ENCODE measurements at regions not wholly inside any gene's neighbourhood (a gene's known extent, or its start where the extent isn't known, plus 50 kb on each side); places are given as distances from the start of the nearest gene placed in this dataset.

DNA sequence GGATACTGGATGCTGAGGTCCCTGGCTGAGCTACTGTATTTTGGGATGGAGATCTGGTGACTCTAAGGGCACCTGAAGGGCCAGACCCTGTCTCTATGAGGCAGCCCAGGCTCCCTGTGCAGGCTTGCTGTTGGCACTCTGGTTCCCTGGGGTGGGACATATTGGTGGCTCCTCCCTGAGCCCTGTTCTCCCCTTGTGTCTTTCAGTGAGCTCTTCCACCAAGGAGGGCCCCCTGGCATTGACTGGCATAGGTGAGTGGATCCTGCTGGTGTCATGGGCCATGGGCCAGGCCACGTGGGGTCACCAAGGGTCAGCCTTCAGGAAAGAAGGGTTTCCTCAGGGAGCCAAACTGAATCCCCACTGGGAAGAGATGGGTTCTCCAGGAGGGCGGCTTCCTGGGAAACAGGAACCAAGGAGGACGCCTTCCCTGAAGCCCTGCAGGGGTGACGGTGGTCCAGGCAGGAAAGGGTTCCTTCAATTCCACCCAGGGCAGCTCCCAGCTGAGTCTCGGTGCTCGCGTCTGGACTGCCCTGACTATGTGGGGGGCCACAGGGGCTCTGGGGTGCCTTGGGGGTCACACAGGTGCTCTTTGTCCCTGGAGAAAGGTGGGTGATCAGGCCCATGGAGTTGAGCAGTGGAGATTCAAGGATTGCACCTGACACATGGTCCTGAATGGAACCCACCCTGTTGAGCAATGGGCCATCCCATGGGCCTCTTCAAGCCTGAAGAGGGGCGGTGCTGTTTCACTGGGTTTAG is 220.4 kb downstream of the SNRPN start:
- Histone ChIP-seq H3K36me3 (ENCODE audit: control insufficient read depth in 2 of 2, insufficient read depth in 2 of 2, low read length in 2 of 2) (no peaks in the 10 kb centered on the region), H3K9ac (ENCODE audit: low read depth in 1 of 2, low read length in 2 of 2) (no peak overlapping the region), H3K4me3 (ENCODE audit: low read length in 2 of 2) (no peak overlapping the region), H3K9me3 (ENCODE audit: control insufficient read depth in 2 of 2, low read length in 2 of 2) (peaks cover 13 to 18% of the 10 kb centered on the region in 2 donors), H3K4me1 (ENCODE audit: control insufficient read depth in 2 of 2, insufficient read depth in 2 of 2, low read length in 2 of 2) (no peaks in the 10 kb centered on the region), H3K27ac (ENCODE audit: low read depth in 2 of 2, low read length in 2 of 2) (no peak overlapping the region), H3K27me3 (ENCODE audit: control insufficient read depth in 2 of 2, insufficient read depth in 2 of 2, low read length in 2 of 2) (no peaks in the 10 kb centered on the region)

DNA sequence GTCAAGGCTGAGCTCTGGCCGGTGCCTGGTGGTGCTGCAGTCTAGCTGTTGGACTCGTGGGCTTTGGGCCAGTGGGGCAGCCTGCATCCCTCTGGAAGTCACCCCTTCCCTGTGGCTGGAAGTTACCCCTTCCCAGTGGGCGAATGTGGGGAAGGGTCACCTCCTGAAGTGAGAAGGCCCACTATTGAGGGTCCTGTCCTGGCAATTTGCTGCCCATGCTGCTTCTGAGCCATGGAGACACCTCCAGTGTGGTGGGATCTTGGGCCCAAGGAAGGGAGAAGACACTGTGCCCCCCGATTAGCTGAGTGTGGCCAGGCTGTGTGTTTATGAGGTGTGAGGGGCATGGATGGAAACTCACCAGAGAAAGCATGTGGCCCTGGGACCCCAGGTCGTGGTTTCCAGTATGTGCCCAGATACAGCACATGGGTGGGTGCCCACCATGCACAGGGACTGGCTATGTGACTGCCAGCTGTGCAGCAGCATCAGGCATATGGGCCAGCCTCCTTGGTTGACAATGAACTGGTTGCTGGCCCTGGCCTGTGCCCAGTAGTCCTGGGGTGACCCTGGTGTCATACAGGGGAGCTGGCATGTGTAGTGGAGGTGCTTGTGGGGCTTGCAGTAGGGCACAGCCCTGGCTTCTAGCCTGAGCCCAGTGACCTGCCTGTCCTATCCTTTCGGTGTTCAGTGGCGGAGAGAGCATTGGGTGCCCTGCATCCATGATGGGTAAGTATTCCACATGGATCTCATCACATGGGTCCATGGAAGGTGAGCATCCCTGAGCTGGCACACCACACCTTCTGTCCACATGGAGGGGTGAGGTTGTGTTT is 221.2 kb downstream of the SNRPN start:
- no peak overlapping the region for H3K9ac ChIP-seq (ENCODE audit: low read depth in 1 of 2, low read length in 2 of 2)
- peaks cover 13 to 18% of the 10 kb centered on the region in 2 donors for H3K9me3 ChIP-seq (ENCODE audit: control insufficient read depth in 2 of 2, low read length in 2 of 2)
- H3K4me3 ChIP-seq (ENCODE audit: low read length in 2 of 2) = no peak overlapping the region
- no peaks in the 10 kb centered on the region for H3K27me3 ChIP-seq (ENCODE audit: control insufficient read depth in 2 of 2, insufficient read depth in 2 of 2, low read length in 2 of 2)
- H3K4me1 ChIP-seq (ENCODE audit: control insufficient read depth in 2 of 2, insufficient read depth in 2 of 2, low read length in 2 of 2) = no peaks in the 10 kb centered on the region
- H3K27ac ChIP-seq (ENCODE audit: low read depth in 2 of 2, low read length in 2 of 2) = no peak overlapping the region
- H3K36me3 ChIP-seq (ENCODE audit: control insufficient read depth in 2 of 2, insufficient read depth in 2 of 2, low read length in 2 of 2) = no peaks in the 10 kb centered on the region

GRCh38 chr15:25176616-25176923 is 221.8 kb downstream of the SNRPN start:
- no peak overlapping the region for H3K4me3 ChIP-seq (ENCODE audit: low read length in 2 of 2)
- H3K9me3 ChIP-seq (ENCODE audit: control insufficient read depth in 2 of 2, low read length in 2 of 2) = peaks cover 13 to 24% of the 10 kb centered on the region in 2 donors
- H3K27ac ChIP-seq (ENCODE audit: low read depth in 2 of 2, low read length in 2 of 2) = no peak overlapping the region
- H3K4me1 ChIP-seq (ENCODE audit: control insufficient read depth in 2 of 2, insufficient read depth in 2 of 2, low read length in 2 of 2) = no peaks in the 10 kb centered on the region
- H3K36me3 ChIP-seq (ENCODE audit: control insufficient read depth in 2 of 2, insufficient read depth in 2 of 2, low read length in 2 of 2) = no peaks in the 10 kb centered on the region
- H3K9ac ChIP-seq (ENCODE audit: low read depth in 1 of 2, low read length in 2 of 2) = no peak overlapping the region
- H3K27me3 ChIP-seq (ENCODE audit: control insufficient read depth in 2 of 2, insufficient read depth in 2 of 2, low read length in 2 of 2) = no peaks in the 10 kb centered on the region

DNA sequence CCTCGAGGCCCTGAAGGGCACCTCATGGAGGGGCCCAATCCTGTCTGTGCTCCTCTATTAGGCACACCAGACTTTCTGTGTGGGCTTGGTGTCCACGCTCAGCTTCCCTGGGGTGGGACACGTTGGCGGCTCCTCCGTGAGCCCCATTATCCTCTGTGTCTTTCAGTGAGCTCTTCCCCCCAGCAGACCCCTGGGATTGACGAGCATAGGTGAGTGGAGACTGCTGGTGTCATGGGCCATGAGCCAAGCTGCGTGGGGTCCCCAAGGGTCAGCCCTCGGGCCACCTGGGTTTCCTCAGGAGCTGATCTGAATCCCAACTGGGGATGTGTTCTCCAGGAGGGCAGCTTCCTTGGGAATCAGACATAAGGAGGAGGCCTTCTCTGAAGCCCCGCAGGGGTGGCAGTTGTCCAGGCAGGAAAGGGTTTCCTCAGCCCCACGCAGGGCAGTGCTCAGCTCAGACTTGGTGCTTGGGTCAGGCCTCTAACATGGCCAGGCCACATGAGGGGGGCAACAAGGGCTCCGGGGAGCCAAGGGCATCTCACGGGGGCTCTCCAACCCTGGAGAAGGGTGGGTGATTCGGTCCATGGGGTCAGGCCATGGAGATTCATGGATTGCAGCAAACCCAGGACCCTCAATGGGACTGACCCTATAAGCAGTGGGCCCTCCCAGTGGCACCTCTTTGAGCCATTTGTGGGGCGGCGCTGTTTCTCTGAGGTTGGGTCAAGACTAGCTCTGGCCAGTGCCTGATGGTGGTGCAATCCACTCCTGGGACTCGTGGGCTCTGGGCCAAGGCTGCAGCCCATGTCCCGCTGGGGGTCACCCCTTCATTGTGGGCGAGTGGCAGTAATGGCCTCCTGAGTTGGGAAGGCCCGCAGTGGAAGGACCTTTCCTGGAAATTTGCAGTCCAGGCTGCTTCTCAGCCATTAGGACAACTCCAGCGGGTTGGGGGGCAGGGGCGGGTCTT is 222.5 kb downstream of the SNRPN start:
- Histone ChIP-seq H3K4me3 (ENCODE audit: low read length in 2 of 2) (no peak overlapping the region), H3K27me3 (ENCODE audit: control insufficient read depth in 2 of 2, insufficient read depth in 2 of 2, low read length in 2 of 2) (no peaks in the 10 kb centered on the region), H3K9me3 (ENCODE audit: control insufficient read depth in 2 of 2, low read length in 2 of 2) (peaks cover 13 to 28% of the 10 kb centered on the region in 2 donors), H3K9ac (ENCODE audit: low read depth in 1 of 2, low read length in 2 of 2) (no peak overlapping the region), H3K36me3 (ENCODE audit: control insufficient read depth in 2 of 2, insufficient read depth in 2 of 2, low read length in 2 of 2) (no peaks in the 10 kb centered on the region), H3K27ac (ENCODE audit: low read depth in 2 of 2, low read length in 2 of 2) (no peak overlapping the region), H3K4me1 (ENCODE audit: control insufficient read depth in 2 of 2, insufficient read depth in 2 of 2, low read length in 2 of 2) (no peaks in the 10 kb centered on the region)

- H3K36me3 ChIP-seq (ENCODE audit: control insufficient read depth in 2 of 2, insufficient read depth in 2 of 2, low read length in 2 of 2) = no peaks in the 10 kb centered on the region
- no peak overlapping the region for H3K4me3 ChIP-seq (ENCODE audit: low read length in 2 of 2)
- H3K4me1 ChIP-seq (ENCODE audit: control insufficient read depth in 2 of 2, insufficient read depth in 2 of 2, low read length in 2 of 2) = no peaks in the 10 kb centered on the region
- no peak overlapping the region for H3K27ac ChIP-seq (ENCODE audit: low read depth in 2 of 2, low read length in 2 of 2)
- H3K9me3 ChIP-seq (ENCODE audit: control insufficient read depth in 2 of 2, low read length in 2 of 2) = peaks cover 13 to 25% of the 10 kb centered on the region in 2 donors
- no peaks in the 10 kb centered on the region for H3K27me3 ChIP-seq (ENCODE audit: control insufficient read depth in 2 of 2, insufficient read depth in 2 of 2, low read length in 2 of 2)
- no peak overlapping the region for H3K9ac ChIP-seq (ENCODE audit: low read depth in 1 of 2, low read length in 2 of 2)
Observed at GRCh38 chr15:25177955-25178801, 223.4 kb downstream of the SNRPN start.

GRCh38 chr15:25178835-25179672 is 224.3 kb downstream of the SNRPN start:
- no peak overlapping the region for H3K9ac ChIP-seq (ENCODE audit: low read depth in 1 of 2, low read length in 2 of 2)
- no peak overlapping the region for H3K27ac ChIP-seq (ENCODE audit: low read depth in 2 of 2, low read length in 2 of 2)
- no peaks in the 10 kb centered on the region for H3K4me1 ChIP-seq (ENCODE audit: control insufficient read depth in 2 of 2, insufficient read depth in 2 of 2, low read length in 2 of 2)
- no peaks in the 10 kb centered on the region for H3K36me3 ChIP-seq (ENCODE audit: control insufficient read depth in 2 of 2, insufficient read depth in 2 of 2, low read length in 2 of 2)
- no peak overlapping the region for H3K4me3 ChIP-seq (ENCODE audit: low read length in 2 of 2)
- no peaks in the 10 kb centered on the region for H3K27me3 ChIP-seq (ENCODE audit: control insufficient read depth in 2 of 2, insufficient read depth in 2 of 2, low read length in 2 of 2)
- H3K9me3 ChIP-seq (ENCODE audit: control insufficient read depth in 2 of 2, low read length in 2 of 2) = peaks cover 13 to 21% of the 10 kb centered on the region in 2 donors

DNA sequence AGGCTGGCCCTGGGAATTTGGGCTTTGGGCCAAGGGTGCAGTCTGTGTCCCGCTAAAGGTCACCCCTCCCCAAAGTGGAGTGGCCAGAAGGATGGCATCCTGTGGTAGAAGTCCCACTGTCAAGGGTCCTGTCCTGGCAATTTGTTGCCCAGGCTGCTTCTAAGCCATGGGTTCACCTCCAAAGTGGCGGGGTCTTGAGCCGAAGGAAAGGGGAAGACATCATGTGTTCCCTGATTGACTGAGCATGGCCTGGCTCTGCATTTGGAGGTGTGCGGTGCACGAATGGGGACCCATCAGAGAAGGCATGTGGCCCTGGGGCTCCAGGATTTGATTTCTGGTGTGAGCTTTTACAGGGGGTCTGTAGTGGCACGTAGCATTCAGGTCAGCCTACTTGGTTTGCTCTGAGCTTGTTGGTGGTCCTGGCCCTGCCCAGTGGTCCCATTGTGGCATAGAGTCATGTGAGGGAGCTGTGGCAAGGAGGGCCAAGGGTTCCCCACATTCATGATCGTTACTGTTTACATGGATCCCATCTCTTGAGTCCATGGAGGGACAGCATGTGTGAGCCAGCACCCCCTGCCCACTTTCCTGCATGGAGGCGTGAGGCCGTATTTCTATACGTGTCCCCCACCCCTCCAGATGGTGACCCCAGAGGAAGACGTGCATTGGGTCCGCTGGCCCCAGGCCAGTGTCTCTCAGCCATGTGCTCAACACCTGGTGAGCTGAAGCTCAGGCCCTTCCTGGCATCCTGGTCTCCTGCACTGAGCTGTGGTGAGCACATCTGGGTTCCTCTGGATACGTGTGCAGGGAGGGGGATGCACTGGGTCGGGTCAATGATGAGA is 225.1 kb downstream of the SNRPN start:
- peaks cover 13 to 21% of the 10 kb centered on the region in 2 donors for H3K9me3 ChIP-seq (ENCODE audit: control insufficient read depth in 2 of 2, low read length in 2 of 2)
- H3K9ac ChIP-seq (ENCODE audit: low read depth in 1 of 2, low read length in 2 of 2) = no peak overlapping the region
- H3K4me3 ChIP-seq (ENCODE audit: low read length in 2 of 2) = no peak overlapping the region
- no peaks in the 10 kb centered on the region for H3K4me1 ChIP-seq (ENCODE audit: control insufficient read depth in 2 of 2, insufficient read depth in 2 of 2, low read length in 2 of 2)
- H3K27me3 ChIP-seq (ENCODE audit: control insufficient read depth in 2 of 2, insufficient read depth in 2 of 2, low read length in 2 of 2) = no peaks in the 10 kb centered on the region
- H3K27ac ChIP-seq (ENCODE audit: low read depth in 2 of 2, low read length in 2 of 2) = no peak overlapping the region
- H3K36me3 ChIP-seq (ENCODE audit: control insufficient read depth in 2 of 2, insufficient read depth in 2 of 2, low read length in 2 of 2) = no peaks in the 10 kb centered on the region

DNA sequence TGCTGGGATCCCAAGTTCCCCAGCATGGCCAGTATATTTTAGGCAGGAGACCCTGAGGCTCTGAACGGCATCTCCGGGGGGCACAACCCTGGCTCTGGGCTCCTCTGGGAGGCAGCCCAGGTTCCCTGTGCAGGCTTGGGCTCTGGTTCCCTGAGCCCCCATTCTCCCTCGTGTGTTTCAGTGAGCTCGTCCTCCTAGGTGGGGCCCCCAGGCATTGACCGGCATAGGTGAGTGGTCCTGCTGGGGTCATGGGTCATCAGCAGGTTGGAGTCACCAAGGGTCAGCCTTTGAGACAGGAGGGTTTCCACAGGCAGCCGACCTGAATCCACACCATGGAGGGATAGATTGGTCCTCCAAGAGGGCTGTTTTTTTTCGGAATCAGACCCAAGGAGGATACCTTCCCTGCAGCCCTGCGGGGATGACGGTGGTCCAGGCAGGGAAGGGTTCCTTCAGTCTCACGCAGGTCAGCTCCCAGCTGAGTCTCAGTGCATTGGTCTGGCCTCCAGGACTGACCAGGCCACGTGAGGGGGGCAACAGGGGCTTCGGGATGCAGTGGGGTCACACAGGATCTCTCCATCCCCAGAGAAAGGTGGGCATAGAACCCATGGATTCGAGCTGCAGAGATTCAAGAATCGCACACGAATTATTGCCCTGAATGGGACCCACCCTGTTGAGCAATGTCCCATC is 226.0 kb downstream of the SNRPN start:
- Histone ChIP-seq H3K27ac (ENCODE audit: low read depth in 2 of 2, low read length in 2 of 2) (no peak overlapping the region), H3K36me3 (ENCODE audit: control insufficient read depth in 2 of 2, insufficient read depth in 2 of 2, low read length in 2 of 2) (no peaks in the 10 kb centered on the region), H3K4me3 (ENCODE audit: low read length in 2 of 2) (no peak overlapping the region), H3K4me1 (ENCODE audit: control insufficient read depth in 2 of 2, insufficient read depth in 2 of 2, low read length in 2 of 2) (no peaks in the 10 kb centered on the region), H3K9ac (ENCODE audit: low read depth in 1 of 2, low read length in 2 of 2) (no peak overlapping the region), H3K9me3 (ENCODE audit: control insufficient read depth in 2 of 2, low read length in 2 of 2) (peaks cover 9 to 18% of the 10 kb centered on the region in 2 donors), H3K27me3 (ENCODE audit: control insufficient read depth in 2 of 2, insufficient read depth in 2 of 2, low read length in 2 of 2) (no peaks in the 10 kb centered on the region)
